ENCODE measurements at regions not wholly inside any gene's neighbourhood (a gene's known extent, or its start where the extent isn't known, plus 50 kb on each side); places are given as distances from the start of the nearest gene placed in this dataset.
A peak's percentile ranks its signal among the peaks of the same experiment; 100 is the strongest.

DNA sequence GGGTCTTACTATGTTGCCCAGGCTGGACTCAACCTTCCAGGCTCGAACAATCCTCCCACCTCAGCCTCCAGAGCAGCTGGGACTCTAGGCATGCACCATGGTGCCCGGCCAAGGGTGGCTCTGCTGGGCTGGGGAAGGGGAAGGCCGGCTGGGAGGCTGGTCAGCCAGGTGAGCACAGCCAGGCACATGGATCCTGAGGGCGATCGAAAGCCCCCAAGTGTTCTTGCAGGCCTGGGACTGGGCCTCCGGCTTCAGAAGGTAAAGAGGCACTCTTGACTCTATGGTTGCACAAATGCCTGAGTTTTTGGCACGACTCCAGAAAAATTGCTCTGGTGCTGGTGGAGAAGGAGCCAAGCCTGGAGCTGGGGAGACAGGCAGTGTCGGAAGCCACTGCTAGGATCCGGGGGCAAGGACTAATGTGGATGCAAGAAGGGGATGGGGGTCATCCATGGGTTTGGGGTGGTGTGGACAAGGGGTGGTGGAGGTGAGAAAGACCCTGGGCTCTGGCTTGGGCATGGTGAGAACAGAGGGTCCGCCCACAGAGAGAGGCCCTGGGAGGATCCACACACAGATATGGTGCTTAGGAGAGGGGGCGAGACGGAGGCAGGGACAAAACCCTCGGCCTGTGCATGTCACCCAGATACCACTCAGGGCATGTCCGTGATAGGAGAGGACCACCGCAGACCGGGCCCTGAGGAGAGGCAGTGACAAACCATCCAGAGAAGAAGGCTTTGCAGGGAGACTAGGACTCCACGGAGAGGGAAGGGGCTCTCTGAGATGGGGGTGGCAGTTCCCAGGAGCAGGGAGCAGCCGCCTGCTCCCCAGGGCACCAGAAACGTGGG lies 51.1 kb upstream of the COL5A1 start:
- no peak for DNase-seq

DNA sequence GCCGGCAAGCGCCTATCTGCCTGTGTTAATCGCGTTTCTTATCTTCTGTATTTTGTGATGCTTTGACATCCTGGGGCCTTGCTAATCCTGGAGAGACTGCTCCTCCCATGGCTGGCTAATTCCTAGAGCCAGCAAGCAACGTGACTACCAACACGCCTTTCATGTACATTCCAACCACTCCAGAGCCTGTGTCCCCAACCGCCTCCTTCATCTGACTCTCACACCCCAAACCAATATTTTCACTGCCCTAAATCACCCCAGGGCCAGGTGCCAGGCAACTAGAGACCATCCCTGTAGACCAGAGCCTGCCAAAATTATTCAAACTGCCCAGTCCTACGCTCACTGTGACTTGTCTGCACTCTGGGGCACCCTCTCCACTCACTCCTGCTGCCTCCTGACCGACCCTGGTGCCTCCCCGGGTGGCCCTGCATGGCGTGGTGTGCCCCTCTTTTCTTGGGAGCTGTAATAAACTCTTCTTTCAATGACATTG lies 50.5 kb upstream of the COL5A1 start:
- no peak for DNase-seq

DNA sequence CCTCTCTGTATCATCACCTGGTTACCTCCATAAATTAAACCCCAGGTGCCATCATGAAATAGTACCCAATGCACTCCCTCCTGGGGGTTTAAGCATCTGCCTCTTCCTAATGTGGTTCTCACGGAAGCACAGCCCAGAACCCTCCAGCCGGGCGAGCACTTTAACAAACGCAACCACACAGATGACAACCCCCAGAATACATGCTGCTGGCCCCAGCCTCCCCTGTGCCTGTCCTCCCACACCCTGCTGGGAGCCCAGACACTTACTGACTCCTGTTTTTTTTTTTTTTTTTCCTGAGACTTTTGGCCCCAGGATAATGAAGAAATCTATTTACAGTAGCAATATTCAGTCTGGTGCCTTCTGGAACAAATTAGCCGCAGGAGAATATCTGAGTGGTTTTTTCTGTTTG lies 50.0 kb upstream of the COL5A1 start:
- peak; percentile 5 for DNase-seq
